ES-I3 (cell line): ENCODE measurements at regions not wholly inside any gene's neighbourhood (a gene's known extent, or its start where the extent isn't known, plus 50 kb on each side); places are given as distances from the start of the nearest gene placed in this dataset.

Experiments
- H3K36me3 ChIP-seq: 2 replicates; pipeline ENCODE4 v1.6.1; 2013; ENCODE audit warnings: mild to moderate bottlenecking, low read length, control low read depth, moderate library complexity; ENCODE audit not compliant: insufficient read depth
- H3K4me1 ChIP-seq: 2 replicates; pipeline ENCODE4 v1.6.1; 2013; ENCODE audit warnings: mild to moderate bottlenecking, control low read depth, low read length; ENCODE audit not compliant: insufficient read depth
- H3K9ac ChIP-seq: 2 replicates; pipeline ENCODE4 v1.6.1; 2013; ENCODE audit warnings: low read depth, mild to moderate bottlenecking, low read length, moderate library complexity
- H3K9me3 ChIP-seq: 2 replicates; pipeline ENCODE4 v1.6.1; 2013; ENCODE audit warnings: mild to moderate bottlenecking, low read length, moderate library complexity; ENCODE audit not compliant: control insufficient read depth, insufficient read depth

DNA sequence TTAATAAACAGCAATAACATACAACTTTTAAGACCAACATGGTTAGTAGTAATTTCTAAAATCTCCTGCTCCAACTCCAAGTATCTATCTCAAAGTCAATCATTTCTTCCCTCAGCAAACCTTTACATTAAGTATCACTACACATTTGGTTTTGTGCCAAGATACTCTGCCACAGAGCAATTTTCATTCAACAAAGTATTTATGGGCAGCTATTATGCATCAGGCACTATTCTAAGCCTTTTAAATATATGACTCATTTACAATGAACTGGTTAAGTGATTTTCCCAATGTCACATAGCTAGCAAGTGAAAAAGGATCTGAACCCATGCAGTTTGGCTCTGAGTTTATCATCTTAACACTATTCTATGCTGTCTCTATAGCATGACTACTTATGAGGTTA is 264.3 kb downstream of the NOL4 start:
- no peaks in the 10 kb centered on the region for H3K4me1 ChIP-seq
- no peaks in the 10 kb centered on the region for H3K36me3 ChIP-seq
- no peaks in the 10 kb centered on the region for H3K9me3 ChIP-seq
- no peak overlapping the region for H3K9ac ChIP-seq

GRCh38 chr18:33959609-33960008 is 265.1 kb downstream of the NOL4 start:
- H3K9ac ChIP-seq, result no peak overlapping the region
- no peaks in the 10 kb centered on the region for H3K9me3 ChIP-seq
- H3K4me1 ChIP-seq, result no peaks in the 10 kb centered on the region
- H3K36me3 ChIP-seq, result no peaks in the 10 kb centered on the region

GRCh38 chr18:33957707-33958106 is 267.0 kb downstream of the NOL4 start:
- H3K9ac ChIP-seq, result no peak overlapping the region
- no peaks in the 10 kb centered on the region for H3K4me1 ChIP-seq
- no peaks in the 10 kb centered on the region for H3K9me3 ChIP-seq
- H3K36me3 ChIP-seq, result no peaks in the 10 kb centered on the region

- H3K36me3 ChIP-seq, result no peaks in the 10 kb centered on the region
- H3K4me1 ChIP-seq, result no peaks in the 10 kb centered on the region
- H3K9ac ChIP-seq, result no peak overlapping the region
- H3K9me3 ChIP-seq, result no peaks in the 10 kb centered on the region
These were observed 273.7 kb downstream of the NOL4 start for GRCh38 chr18:33951031-33951430.

- H3K36me3 ChIP-seq, result no peaks in the 10 kb centered on the region
- H3K9ac ChIP-seq, result no peak overlapping the region
- no peaks in the 10 kb centered on the region for H3K9me3 ChIP-seq
- no peaks in the 10 kb centered on the region for H3K4me1 ChIP-seq
These were observed 278.4 kb downstream of the NOL4 start for GRCh38 chr18:33946336-33946735.

DNA sequence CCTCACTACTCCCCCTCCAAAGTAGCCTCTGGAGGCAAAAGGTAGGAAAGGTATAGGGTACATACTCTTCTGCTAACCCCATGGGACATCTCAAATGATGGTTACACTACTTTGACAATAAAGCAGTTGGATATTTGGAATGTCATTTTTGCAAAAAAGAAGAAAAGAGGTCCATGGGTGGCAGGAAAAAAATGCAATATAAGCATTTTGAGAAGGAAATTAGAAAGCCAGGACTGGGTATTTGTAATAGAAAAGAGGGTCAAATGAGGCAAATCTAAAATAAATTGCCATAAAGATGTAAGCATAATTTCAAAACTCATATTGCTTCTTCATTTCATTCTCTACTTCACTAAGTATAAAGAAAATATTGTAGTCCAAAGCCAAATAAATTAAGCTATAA is 280.2 kb downstream of the NOL4 start:
- Histone ChIP-seq H3K4me1 (no peaks in the 10 kb centered on the region), H3K9me3 (no peaks in the 10 kb centered on the region), H3K36me3 (no peaks in the 10 kb centered on the region), H3K9ac (no peak overlapping the region)

DNA sequence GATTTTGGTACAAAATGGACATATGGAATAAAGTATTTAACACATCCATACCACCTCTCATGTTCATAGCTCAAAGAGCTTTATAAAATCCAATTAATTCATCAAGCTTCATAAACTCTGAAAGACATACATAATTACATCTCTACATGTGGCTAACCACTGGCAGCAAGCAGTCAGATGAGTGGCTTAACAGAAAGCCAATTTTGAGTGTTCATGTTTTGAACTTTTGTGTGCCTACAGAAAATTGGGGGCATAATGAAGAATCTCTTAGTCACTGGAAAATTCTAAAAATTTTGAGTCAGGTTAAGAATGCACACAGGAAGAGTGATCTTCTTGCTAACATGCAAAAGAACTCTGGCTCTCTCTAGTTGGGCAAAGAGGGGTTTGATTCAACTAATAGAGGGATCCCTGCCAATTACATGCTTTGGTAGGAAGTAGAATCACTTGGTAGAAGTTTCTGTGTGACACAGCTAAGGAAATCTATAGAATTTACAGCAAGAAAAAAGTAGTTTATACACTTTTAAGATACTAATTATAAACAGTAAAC is 287.4 kb downstream of the NOL4 start:
- no peaks in the 10 kb centered on the region for H3K36me3 ChIP-seq
- no peak overlapping the region for H3K9ac ChIP-seq
- no peaks in the 10 kb centered on the region for H3K9me3 ChIP-seq
- no peaks in the 10 kb centered on the region for H3K4me1 ChIP-seq

GRCh38 chr18:33934258-33934657 is 290.5 kb downstream of the NOL4 start:
- Histone ChIP-seq H3K4me1 (no peaks in the 10 kb centered on the region), H3K9me3 (no peaks in the 10 kb centered on the region), H3K9ac (no peak overlapping the region), H3K36me3 (no peaks in the 10 kb centered on the region)

GRCh38 chr18:33928231-33928630 is 296.5 kb downstream of the NOL4 start:
- H3K9me3 ChIP-seq, result no peaks in the 10 kb centered on the region
- no peaks in the 10 kb centered on the region for H3K36me3 ChIP-seq
- H3K9ac ChIP-seq, result no peak overlapping the region
- H3K4me1 ChIP-seq, result no peaks in the 10 kb centered on the region

DNA sequence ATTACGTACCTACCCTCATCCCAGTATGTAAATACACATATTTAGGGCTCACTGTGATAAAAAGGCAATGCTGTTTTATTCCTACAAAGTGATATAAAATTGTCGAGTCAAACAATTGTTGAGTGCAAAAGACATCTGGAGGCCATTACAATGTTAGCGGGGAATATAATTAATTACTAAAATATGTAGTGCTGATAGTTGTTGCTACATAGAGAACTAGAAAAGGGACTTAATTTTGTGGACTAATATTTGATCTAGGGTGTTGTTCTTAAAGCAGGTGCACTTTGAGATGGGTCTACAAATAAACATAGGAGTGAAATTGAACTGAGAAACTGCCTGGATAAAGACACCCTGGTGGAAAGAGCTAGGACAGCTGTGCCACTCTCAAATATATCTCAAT is 300.1 kb downstream of the NOL4 start:
- H3K9ac ChIP-seq, result no peak overlapping the region
- H3K4me1 ChIP-seq, result no peaks in the 10 kb centered on the region
- H3K9me3 ChIP-seq, result no peaks in the 10 kb centered on the region
- H3K36me3 ChIP-seq, result no peaks in the 10 kb centered on the region

GRCh38 chr18:33923980-33924379 is 300.7 kb downstream of the NOL4 start:
- Histone ChIP-seq H3K9ac (no peak overlapping the region), H3K36me3 (no peaks in the 10 kb centered on the region), H3K4me1 (no peaks in the 10 kb centered on the region), H3K9me3 (no peaks in the 10 kb centered on the region)

- H3K4me1 ChIP-seq, result no peaks in the 10 kb centered on the region
- no peaks in the 10 kb centered on the region for H3K9me3 ChIP-seq
- no peaks in the 10 kb centered on the region for H3K36me3 ChIP-seq
- H3K9ac ChIP-seq, result no peak overlapping the region
These were observed 306.1 kb downstream of the NOL4 start for GRCh38 chr18:33918571-33918970.

DNA sequence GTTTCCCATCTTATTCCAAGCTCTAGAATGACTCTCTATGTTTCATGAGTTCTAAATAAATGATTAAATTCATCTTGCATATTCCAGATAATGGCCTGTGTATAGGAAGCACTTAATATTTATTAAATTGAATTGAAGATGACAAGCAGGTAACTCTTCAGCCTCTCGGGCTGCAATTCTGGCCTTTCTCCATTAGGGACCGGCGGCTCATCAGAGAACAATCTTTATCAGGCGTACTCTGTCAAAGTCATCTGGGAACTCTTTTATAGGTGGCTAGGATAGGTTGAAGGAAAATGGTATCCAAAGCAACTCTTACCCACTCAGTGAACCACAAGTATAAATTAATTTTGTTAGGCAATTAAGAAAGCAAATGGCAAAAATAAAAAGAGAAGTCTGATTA is 308.5 kb downstream of the NOL4 start:
- H3K36me3 ChIP-seq, result no peaks in the 10 kb centered on the region
- H3K4me1 ChIP-seq, result no peaks in the 10 kb centered on the region
- no peak overlapping the region for H3K9ac ChIP-seq
- H3K9me3 ChIP-seq, result no peaks in the 10 kb centered on the region

DNA sequence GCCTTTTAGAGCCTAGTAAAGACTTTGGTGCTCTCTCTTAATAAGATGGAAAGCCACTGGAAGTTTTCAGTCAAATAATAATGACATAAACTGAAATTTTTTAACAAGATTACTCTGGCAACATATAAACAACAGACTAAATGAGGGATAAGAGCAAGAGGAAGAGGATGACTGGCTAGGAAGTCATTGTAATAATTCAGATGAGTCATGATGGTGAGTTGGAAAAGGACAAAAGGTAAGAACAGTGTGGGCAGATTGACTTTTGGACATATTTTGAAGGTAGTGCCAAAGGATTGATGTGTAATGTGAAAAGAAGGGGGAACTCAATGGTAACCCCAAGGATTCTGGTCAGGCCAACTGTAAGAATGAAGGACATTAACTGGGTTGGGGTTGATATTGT is 310.3 kb downstream of the NOL4 start:
- Histone ChIP-seq H3K9ac (no peak overlapping the region), H3K4me1 (no peaks in the 10 kb centered on the region), H3K9me3 (no peaks in the 10 kb centered on the region), H3K36me3 (no peaks in the 10 kb centered on the region)

- Histone ChIP-seq H3K9ac (no peak overlapping the region), H3K9me3 (peaks cover 11% of the 10 kb centered on the region), H3K36me3 (no peaks in the 10 kb centered on the region), H3K4me1 (no peaks in the 10 kb centered on the region)
These were observed 318.7 kb downstream of the NOL4 start for GRCh38 chr18:33906046-33906445.

GRCh38 chr18:33901894-33902512 is 322.7 kb downstream of the NOL4 start:
- H3K9me3 ChIP-seq, result peaks cover 23% of the 10 kb centered on the region
- no peaks in the 10 kb centered on the region for H3K4me1 ChIP-seq
- H3K36me3 ChIP-seq, result no peaks in the 10 kb centered on the region
- H3K9ac ChIP-seq, result no peak overlapping the region
